ENCODE measurements at regions not wholly inside any gene's neighbourhood (a gene's known extent, or its start where the extent isn't known, plus 50 kb on each side); places are given as distances from the start of the nearest gene placed in this dataset.
"Not testable (repeated sequence)": the region's sequence is repeated elsewhere in the genome, so short reads cannot be mapped to it uniquely, and the experiment has no call there.

DNA sequence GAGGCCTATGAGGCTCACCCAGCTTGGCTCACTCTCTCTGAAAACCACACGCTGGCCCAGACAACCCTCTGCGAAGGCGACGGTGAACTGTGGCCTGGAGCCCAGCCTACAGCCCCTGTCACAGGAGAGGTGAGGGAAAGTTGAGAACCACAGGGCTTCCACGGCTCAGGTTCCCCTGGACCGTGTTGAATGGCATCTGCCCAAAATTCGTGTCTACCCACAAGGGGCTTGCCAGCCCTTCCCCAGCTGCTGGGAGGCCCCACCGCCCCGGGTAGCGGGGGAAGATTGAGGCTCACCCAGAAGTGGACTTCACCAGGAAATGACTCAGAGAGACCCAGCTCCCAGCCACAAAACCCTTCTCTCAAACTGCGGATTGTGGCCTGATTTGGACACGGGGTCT, 197.1 kb downstream of the CTTN start:
- DNase-seq: no peak

- no peak for DNase-seq
Observed at GRCh38 chr11:70596091-70596490, 197.8 kb downstream of the CTTN start.

DNA sequence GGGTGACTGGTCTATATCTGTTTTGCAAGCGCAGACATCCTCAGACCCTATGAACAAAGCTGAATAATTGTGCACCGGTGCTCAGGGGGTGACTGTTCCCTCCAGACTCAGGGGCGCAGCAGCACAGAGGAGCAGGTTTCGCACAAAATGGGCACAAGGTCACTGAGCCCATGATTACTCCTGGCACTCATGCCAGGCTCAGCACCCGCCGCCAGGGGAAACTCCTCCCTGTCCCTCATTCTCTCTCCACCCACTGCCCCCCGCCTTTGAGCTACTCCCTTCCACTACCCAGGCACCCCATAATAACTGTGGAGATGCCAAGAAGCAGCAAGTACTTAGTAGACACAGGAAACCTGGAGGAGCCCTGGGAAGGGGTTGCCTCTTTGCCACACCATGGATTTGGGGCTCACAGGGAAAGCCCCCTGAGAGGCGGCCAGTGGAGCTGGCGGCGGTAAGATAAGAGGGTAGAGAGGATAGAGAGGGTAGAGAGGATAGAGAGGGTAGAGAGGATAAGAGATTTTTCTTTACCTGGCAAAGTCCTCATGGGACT, 198.8 kb downstream of the CTTN start:
- no peak for DNase-seq

GRCh38 chr11:70597751-70598625, 199.7 kb downstream of the CTTN start:
- no peak for DNase-seq

- DNase-seq: not testable (repeated sequence)
Observed at GRCh38 chr11:70600911-70601415, 202.6 kb downstream of the CTTN start.

GRCh38 chr11:70601861-70602538, 203.7 kb downstream of the CTTN start:
- DNase-seq: peak; percentile 21

- no peak for DNase-seq
Observed at GRCh38 chr11:70603114-70603755, 204.9 kb downstream of the CTTN start.

- DNase-seq: peak; percentile 2
Observed at GRCh38 chr11:70603756-70604211, 205.5 kb downstream of the CTTN start.

DNA sequence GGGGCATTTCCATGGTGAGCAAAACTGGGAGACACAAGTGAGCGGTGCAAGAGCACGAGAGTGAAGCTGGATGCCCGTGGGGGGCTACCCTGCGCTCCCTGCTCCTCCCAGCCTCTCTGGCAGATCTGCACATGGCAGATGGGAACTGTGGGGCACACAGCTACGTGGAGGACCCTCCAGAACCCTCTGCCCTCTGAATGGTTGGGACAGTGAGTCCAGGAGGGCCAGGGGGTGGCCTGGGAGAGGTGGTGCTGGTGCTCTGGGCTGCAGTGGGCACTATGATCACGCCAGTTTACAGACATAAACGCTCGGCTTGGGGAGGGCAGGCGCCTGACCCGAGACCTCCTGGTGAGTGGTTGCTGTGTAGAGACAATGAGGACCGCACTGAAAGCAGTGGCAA, 205.9 kb downstream of the CTTN start:
- DNase-seq: no peak

DNA sequence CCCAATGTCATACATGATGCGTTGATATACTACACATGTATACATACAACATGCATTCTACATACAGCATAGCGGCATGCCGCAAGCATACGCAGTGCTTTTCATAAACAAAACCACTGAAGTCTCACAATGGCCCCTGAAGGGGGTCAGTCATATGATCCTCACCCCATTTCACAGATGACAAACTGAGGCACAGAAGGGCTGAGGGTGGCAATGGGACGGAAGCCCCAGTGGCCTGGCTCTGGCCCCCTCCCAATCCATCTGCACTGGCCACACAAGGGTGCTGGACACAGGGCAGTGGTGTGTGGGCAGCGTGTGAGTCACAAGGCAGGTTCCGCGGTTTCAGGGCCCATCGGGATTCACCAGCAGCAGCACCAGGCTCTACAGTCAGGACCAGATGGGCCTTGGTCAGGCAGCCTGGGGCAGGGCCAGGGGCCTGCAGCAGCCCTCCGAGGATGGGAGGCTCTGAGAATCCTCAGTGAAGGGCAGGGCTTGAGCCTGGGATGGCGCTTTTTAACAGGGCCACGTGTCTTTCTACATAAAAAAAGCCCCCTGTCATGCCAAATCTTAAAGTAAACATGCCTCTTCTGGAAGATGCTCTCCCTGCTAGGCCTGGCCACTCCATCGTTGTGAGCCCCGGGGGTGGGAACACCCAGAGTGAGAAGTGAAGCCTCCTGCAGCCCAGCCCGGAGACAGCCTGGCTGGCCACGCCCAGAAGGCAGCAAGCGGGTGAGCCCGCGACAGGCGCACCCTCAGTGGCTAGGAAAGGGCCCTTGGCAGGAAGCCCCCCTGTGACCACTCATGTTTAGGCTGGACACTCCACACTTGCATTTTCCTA, 206.5 kb downstream of the CTTN start:
- no peak for DNase-seq

GRCh38 chr11:70605468-70605815, 207.1 kb downstream of the CTTN start:
- DNase-seq: no peak

DNA sequence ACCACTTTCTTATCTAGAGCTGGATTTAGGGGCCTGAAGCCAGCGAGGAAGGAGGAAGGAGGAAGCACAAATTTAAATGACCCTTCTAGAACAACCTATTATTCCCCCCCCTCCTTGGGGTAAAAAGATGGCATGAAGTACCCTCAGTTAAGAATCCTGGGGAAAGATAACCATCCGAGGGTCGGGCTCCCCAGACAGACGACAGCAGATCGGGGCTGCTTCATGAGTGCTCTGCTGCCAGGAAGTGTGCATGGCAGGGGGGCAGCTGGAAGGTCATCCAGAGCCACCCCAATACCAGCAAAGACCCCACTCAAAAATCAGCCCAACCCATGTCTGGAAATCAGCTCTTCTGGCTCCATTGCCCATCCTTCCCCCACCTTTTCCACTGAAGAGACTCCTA, 207.5 kb downstream of the CTTN start:
- no peak for DNase-seq

GRCh38 chr11:70606248-70606950, 208.1 kb downstream of the CTTN start:
- no peak for DNase-seq

GRCh38 chr11:70606951-70607330, 208.6 kb downstream of the CTTN start:
- no peak for DNase-seq

GRCh38 chr11:70607561-70607960, 209.2 kb downstream of the CTTN start:
- no peak for DNase-seq

DNA sequence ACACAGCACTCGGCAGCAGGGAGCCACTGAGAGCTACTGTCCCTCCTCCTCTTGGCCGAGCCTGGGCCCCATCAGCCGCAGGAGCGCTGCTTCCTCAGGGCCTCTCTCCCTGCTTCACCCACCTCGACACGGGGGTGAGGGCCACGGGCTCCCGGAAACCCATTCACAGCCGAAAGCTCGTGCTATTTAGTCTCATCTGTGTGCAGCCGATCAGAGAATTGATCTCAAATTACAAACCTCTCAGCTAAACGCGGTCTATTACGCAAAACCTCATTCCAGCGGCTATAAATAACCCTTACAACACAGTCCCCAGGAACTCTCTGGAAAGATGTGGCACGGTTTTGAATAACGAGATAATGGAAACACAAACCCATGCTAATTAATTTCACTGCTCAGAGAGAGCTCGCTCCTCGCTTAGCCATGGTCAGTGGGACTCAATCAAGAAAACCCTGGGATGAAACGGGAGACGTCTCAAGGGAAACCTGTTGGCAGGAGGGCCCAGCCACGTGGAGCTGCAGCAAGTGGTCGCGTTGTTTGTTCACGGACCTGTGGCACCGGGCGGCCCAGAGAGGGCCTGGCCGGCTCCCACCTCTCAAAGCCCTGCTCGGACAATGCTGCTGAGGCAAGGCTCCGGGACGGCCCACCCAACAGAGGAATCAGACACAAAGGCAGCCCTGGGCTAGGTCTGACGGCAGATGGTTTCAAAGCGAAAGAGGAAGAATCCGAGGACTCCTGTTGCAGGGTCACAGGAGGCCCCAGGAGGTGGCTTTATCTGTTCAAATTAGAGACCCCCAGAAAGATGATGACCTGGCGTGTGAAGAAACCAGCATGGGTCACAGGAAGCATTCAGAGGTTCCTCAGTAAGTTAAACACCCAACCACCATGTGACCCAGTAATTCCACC, 210.5 kb downstream of the CTTN start:
- DNase-seq: no peak

DNA sequence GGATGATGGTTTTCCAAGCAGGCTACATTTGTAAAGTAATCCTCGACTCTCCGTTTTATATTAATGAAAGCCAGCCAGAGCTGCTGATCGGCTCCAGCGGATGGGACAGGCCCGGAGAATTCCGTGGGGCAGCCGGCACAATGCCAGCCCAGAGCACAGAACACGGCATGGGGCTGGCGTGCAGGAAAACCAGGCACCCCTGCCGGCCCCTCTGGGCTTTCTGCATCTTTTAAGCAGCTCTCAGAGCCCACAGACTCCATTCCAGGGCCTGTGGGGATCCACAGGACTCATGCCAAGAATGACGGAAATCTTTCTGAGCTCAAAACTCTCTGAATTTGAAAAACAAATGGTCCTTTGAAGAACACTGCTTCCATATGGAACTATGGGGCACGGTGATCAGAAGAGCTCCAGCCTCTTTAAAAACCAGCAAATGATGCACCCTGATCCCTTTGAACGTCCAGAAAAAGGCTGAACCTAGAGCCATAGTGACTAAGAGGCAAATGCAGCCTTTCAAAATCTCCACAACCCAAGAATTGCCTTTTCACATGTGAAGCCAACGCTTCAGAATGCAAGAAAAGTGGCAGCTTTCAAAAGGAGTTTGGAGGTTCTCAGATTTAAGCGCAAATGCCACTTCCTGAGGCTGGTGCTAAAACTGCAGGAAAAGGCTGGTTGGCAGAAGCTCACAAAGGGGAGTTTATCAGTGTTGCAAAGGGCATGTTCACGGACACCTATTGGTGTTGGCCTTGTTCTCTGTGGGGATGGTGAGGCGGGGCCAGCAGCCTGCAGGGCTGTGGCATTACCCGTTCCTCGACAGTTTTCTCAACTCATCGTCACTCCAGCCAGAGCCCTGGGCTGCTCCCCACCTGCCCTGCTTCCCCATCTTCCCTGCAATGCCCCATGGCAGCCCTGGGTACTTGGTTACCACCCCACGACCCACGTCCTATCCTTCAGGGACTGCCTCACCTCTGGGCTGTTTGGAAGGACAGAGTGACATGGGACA, 212.5 kb downstream of the CTTN start:
- DNase-seq: no peak

DNA sequence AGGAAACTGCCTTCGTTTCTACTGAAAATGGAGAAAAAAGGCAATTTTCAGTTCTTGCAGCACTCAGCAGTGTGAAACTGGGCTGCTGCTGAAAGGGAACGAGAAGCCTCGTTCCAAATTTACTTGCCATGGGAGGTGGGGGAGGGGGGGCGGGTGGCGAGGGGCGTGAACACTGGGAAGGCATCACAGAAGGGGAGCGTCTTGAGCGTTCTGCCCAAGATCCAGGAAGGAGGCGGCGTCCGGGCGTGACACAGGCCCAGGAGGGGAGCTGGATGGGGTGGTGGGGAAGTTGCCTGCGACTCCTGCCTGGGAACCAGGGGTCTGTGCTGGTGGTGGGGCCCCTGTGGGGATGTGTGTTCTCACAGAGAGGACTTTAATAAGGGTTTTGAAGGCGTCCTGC, 213.5 kb downstream of the CTTN start:
- no peak for DNase-seq

DNA sequence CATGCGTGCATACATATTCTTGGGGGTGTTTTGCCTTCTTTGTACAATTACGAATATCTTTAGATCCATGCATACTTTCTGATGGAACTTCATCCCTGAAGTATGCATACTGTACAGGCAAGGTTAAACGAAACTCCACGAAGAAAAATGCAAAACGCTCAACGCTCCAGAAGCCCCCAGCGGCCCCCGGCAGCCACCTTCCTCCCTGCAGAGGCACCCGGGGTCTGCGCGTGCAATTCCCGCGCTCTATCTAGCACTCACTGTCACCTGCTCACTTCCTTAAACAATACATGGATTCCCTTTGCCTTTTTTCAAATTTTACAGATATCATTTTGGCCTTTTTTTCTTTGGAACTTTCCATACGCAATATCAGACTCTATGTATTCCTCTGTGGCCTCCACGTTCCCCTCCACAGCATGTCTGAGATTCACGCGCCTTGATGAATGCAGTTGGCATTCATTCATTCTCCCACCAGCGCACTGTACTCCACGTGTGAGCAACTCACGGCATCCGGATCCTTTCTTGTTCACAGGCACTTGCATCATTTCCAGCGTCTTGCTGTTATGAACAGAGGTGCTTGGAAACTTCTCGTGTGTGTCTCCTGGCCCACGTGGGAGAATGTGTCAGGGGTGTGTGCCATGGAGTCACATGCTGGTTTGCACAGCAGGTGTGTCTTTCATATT, 214.3 kb downstream of the CTTN start:
- no peak for DNase-seq
